Hindlimb muscle (tissue), 1 donor: ENCODE measurements at regions not wholly inside any gene's neighbourhood (a gene's known extent, or its start where the extent isn't known, plus 50 kb on each side); places are given as distances from the start of the nearest gene placed in this dataset.

Source experiments
- DNase-seq: peaks from one replicate; pipeline ENCODE4 v3.0.0-alpha.2; 2013

DNA sequence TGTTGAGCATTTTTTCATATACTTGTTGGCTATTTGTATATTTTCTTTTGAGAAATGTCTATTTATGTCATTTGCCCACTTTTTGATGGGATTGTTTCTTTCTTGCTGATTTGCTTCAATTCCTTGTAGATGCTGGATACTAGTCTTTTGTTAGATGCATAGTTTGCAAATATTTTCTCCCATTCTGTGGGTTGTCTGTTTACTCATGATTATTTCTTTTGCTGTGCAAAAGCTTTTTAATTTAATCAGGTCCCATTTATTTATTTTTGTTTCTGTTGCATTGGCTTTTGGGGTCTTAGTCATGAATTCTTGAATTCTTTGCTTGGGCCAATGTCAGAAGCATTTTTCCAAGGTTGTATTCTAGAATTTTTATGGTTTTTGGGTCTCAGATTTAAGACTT is 251.7 kb downstream of the WNT5A start:
- no peak for DNase-seq

DNA sequence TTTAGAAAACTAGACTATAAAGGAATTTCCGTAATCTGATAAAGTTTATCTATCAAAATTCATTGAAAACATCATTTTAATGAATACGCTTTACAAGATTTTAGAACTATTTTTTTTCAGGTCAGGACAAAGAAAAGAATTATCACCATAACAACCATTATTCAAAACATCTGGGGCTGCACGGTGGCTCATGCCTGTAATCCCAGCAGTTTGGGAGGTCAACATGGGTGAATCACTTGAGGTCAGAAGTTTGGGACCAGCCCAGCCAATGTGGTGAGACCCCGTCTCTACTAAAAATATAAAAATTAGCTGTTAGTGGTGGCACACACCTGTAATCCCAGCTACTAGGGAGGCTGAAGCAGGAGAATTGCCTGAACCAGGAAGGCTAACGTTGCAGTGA is 260.4 kb downstream of the WNT5A start:
- no peak for DNase-seq

DNA sequence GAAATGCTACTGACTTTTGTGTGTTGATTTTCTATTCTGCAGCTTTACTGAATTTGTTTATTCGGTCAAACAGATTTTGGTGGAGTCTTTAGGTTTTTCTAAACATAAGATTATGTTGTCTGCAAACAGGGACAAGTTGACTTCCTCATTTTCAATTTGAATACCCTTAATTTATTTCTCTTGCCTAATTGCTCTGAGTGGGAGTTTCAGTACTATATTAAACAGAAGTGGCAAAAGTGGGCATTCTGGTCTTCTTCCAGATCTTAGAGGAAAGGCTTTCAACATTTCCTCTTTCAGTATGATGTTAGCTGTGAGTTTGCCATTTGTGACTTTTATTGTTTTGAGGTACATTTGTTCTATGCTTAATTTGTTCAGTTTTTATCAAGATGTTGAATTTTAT is 268.5 kb downstream of the WNT5A start:
- no peak for DNase-seq

DNA sequence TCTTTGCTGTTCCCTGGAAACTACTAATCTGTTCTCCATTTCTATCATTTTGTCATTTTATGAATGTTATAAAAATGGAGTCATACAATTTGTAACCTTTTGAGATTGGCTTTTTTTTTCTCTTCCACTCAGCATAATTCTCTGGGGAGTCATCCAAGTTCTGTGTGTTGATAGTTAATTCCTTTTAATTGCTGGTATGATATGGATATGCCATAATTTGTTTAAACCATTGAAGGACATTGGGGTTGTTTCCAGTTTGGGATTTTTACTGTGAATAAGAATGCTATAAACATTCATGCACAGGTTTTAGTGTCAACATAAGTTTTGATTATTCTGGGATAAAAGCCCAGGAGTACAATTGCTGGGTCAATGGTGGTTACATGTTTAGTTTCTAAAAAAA is 279.4 kb downstream of the WNT5A start:
- DNase-seq = no peak

DNA sequence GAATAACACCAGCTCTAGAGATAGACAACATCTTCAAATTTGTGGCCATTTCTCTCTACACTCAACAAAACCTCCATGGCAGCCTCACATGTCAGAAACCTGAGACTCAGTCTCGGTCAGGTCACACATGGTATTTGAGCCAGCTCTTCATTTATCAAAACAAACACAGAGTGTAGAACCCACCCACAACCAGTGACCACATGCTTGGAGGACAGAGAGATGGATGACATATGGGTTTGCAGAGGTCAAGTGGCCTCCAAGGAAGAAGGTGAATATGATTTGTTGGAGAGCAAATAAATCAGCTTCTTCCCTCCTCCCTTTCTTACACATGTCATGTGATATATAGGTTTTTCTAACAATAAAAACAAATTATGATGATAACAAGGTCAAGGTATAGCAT is 278.1 kb upstream of the LRTM1 start:
- no peak for DNase-seq

DNA sequence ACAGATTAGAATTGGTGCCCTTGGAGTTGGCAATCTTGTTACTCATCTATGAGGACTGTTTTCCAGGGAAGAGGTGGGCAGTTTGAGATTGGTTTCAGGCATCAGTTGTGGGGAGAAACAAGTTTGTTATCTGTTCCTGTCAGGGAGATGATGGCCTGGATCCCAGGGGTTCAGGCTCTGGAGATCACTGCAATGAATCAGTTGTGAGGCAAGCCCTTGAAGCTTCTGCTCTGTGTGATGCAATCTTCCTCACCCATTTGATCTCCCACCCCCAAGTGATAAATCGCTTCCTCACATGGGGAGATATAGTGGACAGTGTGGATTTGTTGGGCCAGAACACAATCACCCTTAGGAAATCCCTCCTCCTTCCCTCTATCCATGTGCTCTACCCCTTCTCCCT is 276.6 kb upstream of the LRTM1 start:
- DNase-seq = no peak

DNA sequence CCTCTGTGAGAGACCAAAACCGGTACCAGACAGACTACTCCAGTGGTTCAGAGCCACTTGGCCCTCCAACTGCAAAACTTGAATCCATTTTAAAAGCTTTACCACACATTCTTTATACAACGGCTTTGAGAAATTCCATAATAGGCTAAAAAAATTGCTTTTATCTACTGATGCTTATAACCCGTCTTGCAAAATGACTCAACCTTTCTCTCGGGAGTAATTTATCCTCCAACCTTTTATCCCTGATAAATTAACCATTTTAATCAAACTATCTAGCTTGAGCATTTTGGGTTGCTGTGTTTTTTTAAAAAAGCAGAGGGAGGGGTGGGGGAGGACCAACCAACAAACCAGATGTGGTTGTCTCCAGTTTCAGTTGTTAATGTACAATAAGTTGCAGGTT is 275.7 kb upstream of the LRTM1 start:
- no peak for DNase-seq

DNA sequence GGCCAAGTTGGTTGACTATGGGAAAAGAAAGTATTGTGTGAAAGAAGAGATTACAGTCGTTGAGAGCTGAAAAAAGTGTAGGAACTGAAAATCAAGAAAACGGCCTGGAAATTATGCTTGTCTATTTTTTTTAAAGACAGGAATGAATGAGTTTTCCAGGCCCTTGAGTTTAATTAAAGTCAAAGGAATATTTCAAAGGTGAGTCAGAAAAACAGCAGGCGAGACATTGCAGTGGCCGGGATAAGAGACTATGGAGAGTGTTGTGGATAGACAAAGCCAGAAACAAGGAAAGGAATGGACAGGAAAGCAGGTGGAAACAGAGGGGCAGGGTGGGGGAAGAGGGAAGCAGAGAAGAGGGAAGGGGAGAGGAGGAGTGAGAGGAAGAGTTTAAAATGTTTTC is 275.1 kb upstream of the LRTM1 start:
- no peak for DNase-seq

DNA sequence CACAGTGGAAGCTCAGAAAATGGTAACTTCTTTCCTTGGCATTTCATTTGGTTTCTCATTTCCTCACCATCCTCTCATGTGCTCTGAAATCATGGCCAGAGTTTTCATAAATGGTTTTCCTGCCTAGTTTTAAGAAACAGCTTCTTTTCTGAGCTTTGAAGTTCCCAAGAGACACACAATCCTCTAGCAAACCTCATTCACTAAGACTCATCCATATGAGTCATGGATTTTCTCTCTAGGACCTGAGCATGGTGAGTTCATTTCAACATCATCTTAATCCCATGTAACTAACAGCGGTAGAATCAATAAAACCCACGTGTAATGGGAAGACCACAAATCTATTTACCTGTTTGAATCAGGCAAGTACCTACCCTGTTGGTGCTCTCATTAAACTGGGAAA is 274.5 kb upstream of the LRTM1 start:
- no peak for DNase-seq

DNA sequence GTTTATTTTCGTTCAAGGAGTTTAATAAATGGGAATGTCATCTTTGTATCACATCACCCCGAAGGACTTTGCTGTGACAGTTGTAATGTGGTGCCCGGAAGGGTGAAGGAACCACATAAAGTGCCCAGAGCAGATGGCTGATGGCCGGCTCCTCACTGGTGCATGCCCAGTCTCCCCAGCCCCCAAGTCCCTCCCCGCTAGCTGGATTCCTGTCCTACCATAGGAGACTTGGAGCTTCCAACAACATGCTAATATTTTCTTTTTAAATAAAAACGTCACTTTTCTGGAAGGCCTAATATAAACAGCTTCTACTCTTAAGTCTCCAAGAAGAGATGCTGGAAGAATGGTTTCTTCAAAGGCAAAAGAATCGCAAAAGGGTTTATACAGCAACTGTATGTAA is 273.9 kb upstream of the LRTM1 start:
- no peak for DNase-seq

DNA sequence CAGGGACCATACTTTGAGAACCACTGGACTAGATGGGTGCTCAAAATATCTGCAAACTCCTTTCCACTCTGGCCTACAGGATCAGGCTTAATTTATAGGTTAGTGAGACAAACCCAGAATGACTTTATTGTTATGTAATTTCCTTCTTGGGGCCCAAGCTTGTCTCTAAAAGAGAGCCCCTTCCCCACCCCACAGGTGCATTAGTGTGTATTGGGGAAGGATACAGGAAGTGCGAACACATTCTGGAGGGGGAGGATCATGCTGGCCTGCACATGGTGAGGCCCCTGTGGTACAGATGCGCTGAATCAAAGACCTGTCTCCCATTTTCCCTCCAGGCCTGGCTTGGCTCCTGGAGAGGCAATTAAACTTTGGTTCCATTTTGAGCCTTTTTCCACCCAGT is 273.0 kb upstream of the LRTM1 start:
- DNase-seq = no peak

DNA sequence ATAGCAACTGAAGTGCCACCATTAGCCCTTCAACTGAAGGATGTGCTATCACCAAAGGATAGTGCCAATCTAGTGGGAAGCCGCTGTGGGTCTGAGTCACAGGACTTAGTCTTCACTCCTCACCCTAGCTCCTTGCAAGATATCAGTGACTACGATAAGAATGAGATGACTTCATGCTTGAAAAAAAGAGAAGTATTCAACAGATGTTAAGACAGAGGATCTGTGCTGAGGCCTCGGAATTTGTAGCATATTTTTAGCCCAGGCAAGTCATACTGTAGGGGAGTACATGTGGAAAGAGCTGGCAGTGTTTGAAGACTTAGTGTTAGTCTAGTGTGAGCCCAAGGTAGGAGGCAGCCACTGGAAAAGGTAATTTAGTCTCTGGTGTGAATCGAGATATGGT is 270.7 kb upstream of the LRTM1 start:
- DNase-seq = no peak

DNA sequence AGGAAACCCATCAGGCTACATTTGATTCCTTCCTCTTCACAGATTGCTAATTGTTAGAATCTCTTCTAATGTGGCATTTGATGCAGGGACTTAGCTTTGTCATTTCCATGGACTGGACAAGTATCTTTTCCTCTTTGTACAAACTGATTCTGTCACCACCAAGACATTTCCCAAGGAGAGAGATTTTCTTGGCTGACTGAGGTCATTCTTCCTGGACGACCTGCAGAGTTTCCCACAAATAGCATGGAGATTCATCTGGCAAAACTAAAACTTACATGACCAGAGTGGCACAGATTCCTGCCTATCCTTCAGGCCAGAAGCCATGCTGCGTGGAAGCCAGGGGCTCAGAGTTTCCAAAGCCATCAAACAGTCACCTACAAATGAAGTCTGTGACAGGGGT is 269.2 kb upstream of the LRTM1 start:
- DNase-seq = no peak

DNA sequence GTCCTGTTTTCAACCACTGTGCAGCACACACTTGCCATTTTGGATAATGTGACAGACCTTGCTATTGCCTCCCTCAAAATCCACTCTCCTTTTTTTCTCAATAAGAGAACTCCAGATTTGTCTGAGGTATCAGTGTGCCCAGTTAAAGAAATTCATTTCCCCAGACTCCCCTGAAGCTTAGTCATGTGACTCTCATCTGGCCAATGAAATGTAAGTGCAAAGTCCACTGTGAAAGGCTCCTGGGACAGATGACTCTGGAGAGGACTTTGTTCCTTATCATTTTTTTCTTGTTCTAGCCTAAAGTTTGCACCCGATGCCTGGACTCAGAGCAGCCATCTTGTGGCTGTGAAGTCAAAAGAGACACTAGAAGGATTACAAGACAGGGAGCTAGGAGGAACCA is 268.6 kb upstream of the LRTM1 start:
- DNase-seq = no peak

DNA sequence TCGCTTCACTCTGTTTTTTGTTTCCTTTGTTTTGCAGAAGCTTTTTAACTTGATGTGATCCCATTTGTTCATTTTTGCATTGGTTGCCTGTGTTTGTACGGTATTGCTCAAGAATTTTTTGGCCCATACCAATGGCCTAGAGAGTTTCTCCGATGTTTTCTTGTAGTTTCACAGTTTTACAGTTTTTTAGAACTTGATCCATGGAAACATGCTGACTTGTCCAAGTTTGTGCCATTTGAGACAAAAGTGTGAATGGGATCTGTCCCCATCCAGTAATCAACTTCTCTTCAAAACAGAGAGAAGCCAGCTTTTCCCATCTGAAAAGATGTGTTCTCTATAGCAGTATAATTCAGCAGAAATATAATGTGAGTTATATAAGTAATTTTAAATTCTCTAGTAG is 266.5 kb upstream of the LRTM1 start:
- DNase-seq = no peak

DNA sequence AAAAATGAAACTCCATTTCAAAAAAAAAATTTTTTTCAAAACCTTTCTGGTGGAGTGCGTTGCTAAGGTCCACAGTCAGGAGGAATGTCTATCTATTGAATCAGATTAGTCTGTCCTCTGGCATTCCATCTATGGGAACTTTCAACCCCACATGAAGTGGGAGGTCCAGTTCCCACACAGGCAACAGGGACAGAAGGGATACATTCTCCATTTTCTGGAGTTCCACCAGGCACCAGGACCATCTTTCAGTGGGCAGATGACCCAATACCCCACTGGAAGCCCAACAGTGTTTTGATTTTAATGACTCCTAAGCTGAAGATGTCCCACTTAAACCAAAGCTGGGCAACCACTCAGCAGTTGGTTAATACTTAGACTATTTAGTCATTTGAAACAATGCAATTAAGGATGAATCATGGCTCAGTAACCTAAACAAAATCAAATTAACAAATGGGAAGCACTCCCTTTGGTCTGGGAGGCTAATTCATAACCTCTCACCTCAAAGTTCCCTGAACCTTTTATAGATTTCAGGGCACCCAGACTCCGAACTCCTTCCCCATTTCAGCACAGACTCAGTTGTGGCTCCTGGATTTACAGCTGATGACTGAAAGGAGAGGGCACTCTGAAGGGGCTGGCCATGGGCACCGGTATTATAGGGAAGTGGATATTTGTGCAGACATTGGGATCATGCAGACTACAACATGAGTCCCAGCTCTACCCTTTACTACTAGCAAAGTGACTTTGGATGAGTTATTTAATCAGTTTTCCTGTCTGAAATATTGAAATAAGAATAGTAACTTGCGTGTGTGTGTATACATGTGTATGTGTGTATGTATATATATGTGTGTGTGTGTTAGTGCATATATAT is 264.3 kb upstream of the LRTM1 start:
- DNase-seq = no peak

DNA sequence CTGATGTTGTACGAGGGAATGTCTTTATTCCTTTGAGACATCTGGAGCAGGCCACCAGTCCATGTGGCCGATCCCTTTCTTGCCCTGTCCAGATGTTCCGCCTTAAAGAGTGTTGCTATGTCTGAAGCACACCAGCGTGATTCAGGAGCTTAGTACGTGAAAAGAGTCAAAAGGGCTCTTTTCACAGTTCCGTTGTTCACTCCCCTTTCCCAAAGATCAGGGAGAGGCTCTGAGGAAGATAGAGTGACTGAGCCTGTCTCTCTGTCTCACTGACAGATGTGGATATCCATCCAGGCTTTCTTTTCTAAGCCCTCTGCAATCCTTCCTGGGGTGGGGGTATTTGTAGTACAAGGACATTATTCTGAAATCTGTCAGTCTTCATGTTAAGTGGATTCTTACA is 262.5 kb upstream of the LRTM1 start:
- DNase-seq = no peak

DNA sequence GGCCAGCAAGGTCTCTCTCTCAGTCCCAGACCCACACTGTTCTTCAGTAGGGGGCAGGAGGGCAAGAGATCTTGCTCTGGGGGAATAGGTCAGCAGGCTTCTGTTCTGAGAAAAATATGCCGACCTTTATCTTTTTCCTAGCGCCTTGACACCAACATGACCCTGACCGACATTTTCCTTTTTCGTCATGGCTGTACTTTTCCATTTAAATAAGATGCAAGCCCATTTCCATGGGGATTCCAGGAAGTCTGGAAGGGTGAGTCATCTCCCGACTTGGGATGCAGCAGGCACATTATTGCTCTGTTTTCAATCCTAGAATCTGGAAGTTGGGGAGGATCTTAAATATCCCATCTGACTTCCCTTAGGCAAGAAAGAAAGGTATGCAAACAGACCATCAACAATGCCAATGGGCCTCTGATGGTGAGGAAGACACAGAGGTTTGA is 261.5 kb upstream of the LRTM1 start:
- DNase-seq = no peak

DNA sequence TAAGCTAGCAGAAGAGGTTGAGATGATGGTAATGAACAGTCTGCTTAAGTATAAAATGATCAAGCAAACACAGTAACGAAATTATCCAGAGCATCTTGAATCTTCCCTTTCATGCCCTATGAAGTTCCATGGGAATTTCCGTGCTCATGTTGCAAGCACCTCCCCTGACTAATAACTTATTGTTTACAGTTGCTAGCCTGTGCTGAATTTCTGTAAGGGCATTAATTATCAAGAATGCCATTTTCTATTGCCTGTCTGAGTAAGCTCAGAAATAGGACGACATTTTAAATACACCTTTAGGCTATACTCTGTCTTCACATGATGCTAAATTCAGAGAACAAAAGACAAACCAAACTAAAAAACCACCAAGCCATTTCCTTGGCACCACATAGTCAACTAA is 257.5 kb upstream of the LRTM1 start:
- no peak for DNase-seq

DNA sequence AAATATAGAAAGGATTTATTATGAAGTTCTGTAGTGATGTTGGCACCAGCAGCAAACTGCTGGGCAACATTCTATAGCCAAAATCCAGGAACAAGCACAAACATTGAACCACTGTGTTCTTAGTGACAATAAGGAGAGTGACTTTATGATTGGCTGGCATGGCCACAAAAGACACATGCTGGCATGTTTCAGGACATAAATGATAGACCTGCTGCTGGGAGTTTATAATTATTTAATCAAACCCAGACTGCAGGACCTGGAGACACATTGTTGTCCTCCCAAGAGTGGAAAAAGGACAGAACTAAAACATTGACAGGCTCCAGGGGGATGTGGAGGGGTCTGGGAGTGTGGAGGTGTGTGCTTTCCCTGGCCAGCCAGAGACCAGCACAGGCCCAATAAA is 255.3 kb upstream of the LRTM1 start:
- DNase-seq = no peak

DNA sequence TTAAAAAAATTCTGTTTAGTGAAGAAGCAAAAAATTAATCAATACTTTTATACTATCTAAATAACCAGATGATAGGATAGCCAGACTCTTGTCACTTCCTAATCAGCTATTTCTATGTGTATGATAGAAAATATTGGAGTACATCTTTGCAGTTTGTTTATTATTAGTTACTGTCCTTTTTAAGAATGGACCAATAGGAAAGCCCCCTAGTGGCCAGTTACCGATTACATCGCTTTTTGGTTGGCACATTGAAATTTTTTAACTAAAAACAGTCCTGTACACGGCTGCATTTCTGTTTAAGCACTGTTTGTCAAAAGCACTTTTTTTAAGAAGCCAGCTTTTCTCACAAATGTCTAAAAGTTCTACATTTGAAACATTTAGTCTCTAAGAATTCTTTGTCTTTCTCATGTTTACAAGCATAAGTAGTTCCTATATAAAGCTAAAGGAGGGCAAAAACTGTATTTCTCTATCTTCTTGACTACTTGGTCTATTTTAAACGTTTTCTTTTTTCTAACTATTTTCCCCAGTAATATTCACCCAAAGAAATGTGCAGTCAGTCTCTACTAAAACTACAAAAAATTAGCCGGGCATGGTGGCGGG is 253.2 kb upstream of the LRTM1 start:
- DNase-seq = no peak

DNA sequence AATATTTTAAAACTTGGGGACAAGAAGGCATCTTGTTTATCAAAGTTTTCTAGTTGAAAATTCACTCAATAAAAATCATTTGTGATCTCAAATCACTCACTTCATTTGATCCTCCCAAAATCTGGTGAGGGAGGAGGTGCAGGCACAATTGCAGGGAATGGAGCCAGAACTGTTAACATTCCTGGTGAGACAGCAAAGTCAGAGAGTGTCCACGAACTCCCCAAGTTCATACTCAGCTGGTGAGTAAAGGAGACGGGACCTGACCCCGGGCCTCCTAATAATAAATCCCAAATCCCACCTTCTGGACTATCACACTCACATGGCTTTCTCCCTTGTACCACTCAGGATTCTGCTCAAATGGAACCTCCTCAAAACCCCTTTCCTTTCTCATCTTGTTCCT is 252.3 kb upstream of the LRTM1 start:
- DNase-seq = no peak

DNA sequence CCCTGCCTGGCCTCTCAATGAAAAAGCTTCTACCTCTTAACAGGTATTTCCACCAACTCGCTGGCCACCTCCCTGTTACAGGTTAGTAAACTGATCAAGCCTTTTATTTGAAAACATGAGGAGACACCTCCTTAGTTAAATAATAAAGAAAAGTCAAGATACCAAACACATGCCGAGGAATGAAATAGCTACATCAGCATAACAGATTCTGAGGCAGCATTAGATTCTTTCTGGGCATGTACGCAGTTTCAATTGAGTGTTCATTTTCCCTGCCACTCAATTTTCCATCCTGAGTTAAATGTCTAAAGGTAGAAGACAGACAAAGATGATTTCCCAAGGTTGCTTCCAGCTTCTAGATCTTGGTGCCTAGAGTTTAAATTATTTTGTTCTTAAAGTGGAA is 250.5 kb upstream of the LRTM1 start:
- no peak for DNase-seq

DNA sequence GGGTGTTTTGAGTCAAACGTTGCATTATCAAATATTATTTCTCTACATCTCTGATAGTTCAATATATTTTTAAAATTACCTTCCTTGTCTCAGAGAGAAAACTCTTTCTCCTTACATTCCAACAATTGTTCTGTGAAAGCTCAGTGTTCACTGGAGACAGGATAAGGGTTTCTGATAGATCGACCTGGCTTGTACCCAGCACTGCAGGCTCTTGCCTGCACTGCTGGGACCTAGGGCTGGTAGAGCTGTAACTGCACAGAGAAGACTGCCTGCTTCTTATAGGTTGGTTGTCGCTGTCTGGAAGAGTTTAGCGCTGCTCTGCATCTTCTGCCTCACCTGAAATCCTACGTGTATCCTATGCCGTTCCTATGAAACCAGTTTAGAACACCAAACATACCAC is 249.9 kb upstream of the LRTM1 start:
- DNase-seq = no peak

DNA sequence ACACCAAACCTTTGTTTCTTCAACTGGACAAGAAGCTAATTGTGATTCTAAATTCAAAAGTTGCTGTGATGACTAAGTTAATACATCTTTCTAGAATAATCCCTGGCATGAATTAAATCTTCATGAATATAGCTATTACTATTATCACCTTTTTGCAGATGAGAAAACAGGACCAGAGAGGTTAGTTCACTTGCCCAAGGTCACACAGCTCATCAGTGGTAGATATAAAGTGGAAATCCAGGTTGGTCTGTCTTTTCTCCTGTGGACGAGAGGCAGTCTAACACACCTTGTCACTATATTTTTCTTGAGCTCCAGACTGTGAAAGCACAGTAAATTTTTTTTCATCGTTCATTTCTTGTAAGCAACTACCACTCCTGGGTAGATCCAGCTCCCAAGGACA is 247.6 kb upstream of the LRTM1 start:
- no peak for DNase-seq
